ENCODE measurements at regions not wholly inside any gene's neighbourhood (a gene's known extent, or its start where the extent isn't known, plus 50 kb on each side); places are given as distances from the start of the nearest gene placed in this dataset.
"Not testable (repeated sequence)": the region's sequence is repeated elsewhere in the genome, so short reads cannot be mapped to it uniquely, and the experiment has no call there.

DNA sequence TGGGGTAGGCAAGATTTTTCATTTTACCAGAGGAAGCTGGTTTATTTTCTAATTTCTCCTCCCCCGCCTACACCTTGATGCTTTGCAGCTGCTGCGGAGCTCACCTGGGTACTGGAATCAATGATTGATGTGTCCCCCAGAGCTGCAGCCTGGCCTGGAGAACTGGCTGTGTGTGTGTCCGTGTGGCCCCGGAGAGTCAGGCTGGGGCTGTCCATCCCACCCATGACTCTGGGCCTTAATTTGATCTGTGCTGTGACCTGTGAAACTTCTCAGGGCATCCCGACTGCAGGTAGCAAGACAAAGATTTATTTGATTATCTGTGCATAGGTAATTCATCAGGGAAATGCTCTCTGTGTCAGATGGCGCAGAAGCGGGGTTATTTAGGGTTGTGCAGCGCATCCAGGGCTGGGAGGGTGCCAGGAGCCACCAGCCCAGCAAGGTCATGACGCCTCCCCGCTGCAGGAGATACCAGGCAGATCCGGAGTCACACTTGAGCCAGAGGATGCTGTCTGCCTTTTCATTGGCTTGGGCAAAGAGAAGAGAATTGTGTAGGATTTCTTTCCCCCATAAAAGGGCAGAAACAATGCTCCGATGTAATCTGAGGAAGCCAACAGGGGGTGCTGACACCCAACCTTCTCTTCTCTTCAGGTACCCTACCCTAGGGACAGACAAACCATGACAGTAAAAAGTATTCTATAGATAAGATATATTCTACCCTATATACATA is 346.6 kb downstream of the TSHZ3 start:
- H3K27ac Mint-ChIP-seq: no peak overlapping the region

DNA sequence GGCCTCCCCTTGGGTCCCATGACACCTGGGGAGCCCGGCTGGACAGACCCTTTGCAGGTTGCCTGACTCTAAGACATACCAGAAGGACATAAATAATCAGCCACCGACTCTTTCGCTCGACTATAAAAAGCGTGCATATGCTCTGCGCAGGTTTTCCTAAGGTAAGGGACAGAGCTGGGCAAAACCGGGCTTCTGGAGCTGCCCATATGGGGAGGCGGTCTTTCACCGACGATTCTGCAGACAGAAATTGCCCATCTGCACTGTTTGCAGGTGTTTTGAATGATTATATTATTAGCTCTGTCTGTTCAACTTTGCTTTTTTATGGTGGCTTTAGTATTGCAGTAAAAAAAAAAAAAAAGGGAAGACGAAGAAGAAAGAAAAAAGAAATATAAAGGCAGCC is 347.2 kb downstream of the TSHZ3 start:
- Mint-ChIP-seq H3K4me3 (no peak overlapping the region), H3K27me3 (ENCODE audit: low read depth in 3 of 3) (peaks cover 3 to 6% (median 3%) of the 10 kb centered on the region in 3 donors), H3K36me3 (no peaks in the 10 kb centered on the region), H3K27ac (no peak overlapping the region), H3K9me3 (peaks cover 0 to 2% (median 0%) of the 10 kb centered on the region in 6 donors), H3K4me1 (peaks cover 0 to 9% of the 10 kb centered on the region in 2 donors)
- no peak for DNase-seq

More for the DNA sequence above, 346.6 kb downstream of the TSHZ3 start:
- Mint-ChIP-seq H3K9me3 (peaks cover 0 to 4% (median 0%) of the 10 kb centered on the region in 6 donors), H3K4me3 (no peak overlapping the region), H3K4me1 (peaks cover 0 to 2% of the 10 kb centered on the region in 2 donors), H3K36me3 (no peaks in the 10 kb centered on the region), H3K27me3 (ENCODE audit: low read depth in 3 of 3) (peaks cover 3 to 10% (median 3%) of the 10 kb centered on the region in 3 donors)
- DNase-seq: no peak

DNA sequence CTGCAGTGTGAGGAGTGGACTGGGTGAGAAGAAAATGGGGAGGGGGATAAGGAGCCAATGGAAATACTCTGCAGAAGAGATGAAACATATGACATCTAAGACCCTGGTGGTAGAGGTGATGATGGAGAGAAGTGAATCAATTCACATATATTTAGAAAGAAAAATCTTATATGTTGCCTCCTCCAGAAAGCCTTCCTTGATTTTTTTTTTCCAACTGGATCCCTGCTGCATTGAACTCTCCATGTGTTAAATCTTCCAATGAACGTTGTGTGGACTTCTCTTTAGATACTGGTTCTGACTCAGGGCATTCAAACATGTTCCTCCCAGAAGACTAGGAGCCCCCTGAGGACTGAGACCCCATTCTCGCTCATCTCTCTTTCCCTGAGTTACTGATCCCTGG is 348.3 kb downstream of the TSHZ3 start:
- no peaks in the 10 kb centered on the region for H3K36me3 Mint-ChIP-seq
- DNase-seq: no peak
- H3K4me3 Mint-ChIP-seq: no peak overlapping the region
- H3K4me1 Mint-ChIP-seq: peaks cover 0 to 13% of the 10 kb centered on the region in 2 donors
- no peaks in the 10 kb centered on the region for H3K9me3 Mint-ChIP-seq
- no peak overlapping the region for H3K27ac Mint-ChIP-seq
- peaks cover 3 to 4% (median 3%) of the 10 kb centered on the region in 3 donors for H3K27me3 Mint-ChIP-seq (ENCODE audit: low read depth in 3 of 3)

- Mint-ChIP-seq H3K9me3 (no peaks in the 10 kb centered on the region), H3K4me3 (no peak overlapping the region), H3K27ac (no peak overlapping the region), H3K27me3 (ENCODE audit: low read depth in 3 of 3) (peaks cover 3 to 4% (median 4%) of the 10 kb centered on the region in 3 donors), H3K36me3 (no peaks in the 10 kb centered on the region), H3K4me1 (peaks cover 0 to 13% of the 10 kb centered on the region in 2 donors)
- no peak for DNase-seq
These were observed 349.5 kb downstream of the TSHZ3 start for GRCh38 chr19:30999726-31000125.

- no peak overlapping the region for H3K4me3 Mint-ChIP-seq
- peaks cover 0 to 13% of the 10 kb centered on the region in 2 donors for H3K4me1 Mint-ChIP-seq
- peak in 2 of 3 donors; percentile 15 to 26 for DNase-seq
- no peak overlapping the region for H3K27ac Mint-ChIP-seq
- peaks cover 0 to 2% (median 0%) of the 10 kb centered on the region in 6 donors for H3K9me3 Mint-ChIP-seq
- H3K36me3 Mint-ChIP-seq: no peaks in the 10 kb centered on the region
- peaks cover 3 to 5% (median 4%) of the 10 kb centered on the region in 3 donors for H3K27me3 Mint-ChIP-seq (ENCODE audit: low read depth in 3 of 3)
These were observed 352.0 kb downstream of the TSHZ3 start for GRCh38 chr19:30997222-30997621.

GRCh38 chr19:30978639-30979038 is 370.6 kb downstream of the TSHZ3 start:
- no peaks in the 10 kb centered on the region for H3K4me1 Mint-ChIP-seq
- DNase-seq: no peak

GRCh38 chr19:30969591-30969990 is 379.6 kb downstream of the TSHZ3 start:
- H3K4me3 Mint-ChIP-seq: no peak overlapping the region
- H3K27ac Mint-ChIP-seq: no peak overlapping the region
- no peaks in the 10 kb centered on the region for H3K4me1 Mint-ChIP-seq
- no peak for DNase-seq
- H3K27me3 Mint-ChIP-seq (ENCODE audit: low read depth in 3 of 3): peaks cover 0 to 10% (median 9%) of the 10 kb centered on the region in 3 donors
- H3K9me3 Mint-ChIP-seq: peaks cover 0 to 1% (median 0%) of the 10 kb centered on the region in 6 donors
- H3K36me3 Mint-ChIP-seq: no peaks in the 10 kb centered on the region

More at GRCh38 chr19:30978639-30979038, 370.6 kb downstream of the TSHZ3 start:
- H3K27me3 Mint-ChIP-seq (ENCODE audit: low read depth in 3 of 3): peaks cover 0 to 5% (median 0%) of the 10 kb centered on the region in 3 donors
- no peaks in the 10 kb centered on the region for H3K36me3 Mint-ChIP-seq
- no peak overlapping the region for H3K4me3 Mint-ChIP-seq
- H3K9me3 Mint-ChIP-seq: peaks cover 0 to 3% (median 0%) of the 10 kb centered on the region in 6 donors
- no peak overlapping the region for H3K27ac Mint-ChIP-seq

DNA sequence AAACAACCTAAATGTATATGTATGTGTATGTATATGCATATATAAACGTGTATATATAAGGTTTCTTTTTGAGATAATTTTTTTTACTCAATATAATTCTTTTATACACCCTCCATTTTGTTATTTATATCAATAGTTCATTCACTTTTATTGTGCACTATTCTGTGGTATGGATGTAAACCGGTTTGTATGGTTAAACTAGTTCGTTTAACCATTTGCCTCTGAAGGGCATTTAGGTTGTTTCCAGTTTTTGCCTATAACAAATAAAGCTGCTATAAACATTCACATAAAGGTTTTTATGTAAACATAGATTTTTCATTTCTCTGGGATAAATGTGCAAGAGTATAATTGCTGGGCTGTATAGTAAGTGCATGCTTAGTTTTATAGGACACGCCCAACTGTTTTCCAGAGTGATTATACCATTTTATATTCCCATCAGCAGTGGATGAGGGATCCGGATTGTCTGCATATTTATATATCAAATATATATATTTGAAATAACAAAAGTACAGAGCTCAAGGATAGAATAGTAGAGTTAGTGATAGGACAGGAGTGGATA is 380.3 kb downstream of the TSHZ3 start:
- DNase-seq: no peak
- Mint-ChIP-seq H3K9me3 (peaks cover 0 to 4% (median 0%) of the 10 kb centered on the region in 6 donors), H3K27me3 (ENCODE audit: low read depth in 3 of 3) (peaks cover 0 to 11% (median 6%) of the 10 kb centered on the region in 3 donors), H3K4me1 (no peaks in the 10 kb centered on the region), H3K4me3 (no peak overlapping the region), H3K27ac (no peak overlapping the region), H3K36me3 (no peaks in the 10 kb centered on the region)

- Mint-ChIP-seq H3K9me3 (peaks cover 0 to 4% (median 0%) of the 10 kb centered on the region in 6 donors), H3K4me1 (no peaks in the 10 kb centered on the region), H3K4me3 (no peak overlapping the region), H3K27ac (no peak overlapping the region), H3K27me3 (ENCODE audit: low read depth in 3 of 3) (peaks cover 0 to 9% (median 4%) of the 10 kb centered on the region in 3 donors), H3K36me3 (no peaks in the 10 kb centered on the region)
- no peak for DNase-seq
These were observed 381.0 kb downstream of the TSHZ3 start for GRCh38 chr19:30968210-30968609.

GRCh38 chr19:30966486-30966885 is 382.8 kb downstream of the TSHZ3 start:
- no peak for DNase-seq
- H3K9me3 Mint-ChIP-seq: peaks cover 0 to 7% (median 0%) of the 10 kb centered on the region in 6 donors
- H3K27me3 Mint-ChIP-seq (ENCODE audit: low read depth in 3 of 3): peaks cover 0 to 9% (median 1%) of the 10 kb centered on the region in 3 donors
- no peaks in the 10 kb centered on the region for H3K4me1 Mint-ChIP-seq
- no peak overlapping the region for H3K27ac Mint-ChIP-seq
- H3K36me3 Mint-ChIP-seq: no peaks in the 10 kb centered on the region
- H3K4me3 Mint-ChIP-seq: no peak overlapping the region

DNA sequence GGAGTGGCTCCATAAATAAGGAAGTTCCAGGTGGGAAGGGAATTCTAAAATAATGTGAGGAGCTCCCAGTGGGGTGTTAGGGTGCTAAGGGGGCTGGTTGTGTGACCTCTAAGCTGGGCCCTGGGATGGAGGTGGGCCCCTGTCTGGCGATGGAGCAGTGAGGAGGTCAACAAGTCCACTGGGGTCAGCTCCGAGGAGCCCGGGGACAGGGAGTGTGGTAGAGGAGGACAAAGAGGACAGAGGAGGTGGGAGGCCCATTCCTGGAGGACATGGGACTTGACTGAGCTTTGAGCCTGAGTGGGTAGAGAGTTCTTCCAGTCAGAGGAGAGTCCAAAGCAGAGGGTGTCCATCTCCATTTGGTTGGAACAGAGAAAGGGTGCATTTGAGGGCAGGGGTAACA is 390.2 kb downstream of the TSHZ3 start:
- Mint-ChIP-seq H3K36me3 (no peaks in the 10 kb centered on the region), H3K27me3 (ENCODE audit: low read depth in 3 of 3) (peaks cover 0 to 26% (median 7%) of the 10 kb centered on the region in 3 donors)

GRCh38 chr19:30955112-30956104 is 393.8 kb downstream of the TSHZ3 start:
- Mint-ChIP-seq H3K4me3 (no peak overlapping the region), H3K36me3 (no peaks in the 10 kb centered on the region), H3K27me3 (ENCODE audit: low read depth in 3 of 3) (peaks cover 0 to 24% (median 7%) of the 10 kb centered on the region in 3 donors), H3K27ac (no peak overlapping the region), H3K9me3 (peaks cover 0 to 4% (median 0%) of the 10 kb centered on the region in 6 donors), H3K4me1 (no peaks in the 10 kb centered on the region)
- no peak for DNase-seq

More for the DNA sequence above, 390.2 kb downstream of the TSHZ3 start:
- Mint-ChIP-seq H3K4me3 (no peak overlapping the region), H3K27ac (no peak overlapping the region), H3K9me3 (peaks cover 0 to 5% (median 0%) of the 10 kb centered on the region in 6 donors), H3K4me1 (no peaks in the 10 kb centered on the region)
- no peak for DNase-seq

DNA sequence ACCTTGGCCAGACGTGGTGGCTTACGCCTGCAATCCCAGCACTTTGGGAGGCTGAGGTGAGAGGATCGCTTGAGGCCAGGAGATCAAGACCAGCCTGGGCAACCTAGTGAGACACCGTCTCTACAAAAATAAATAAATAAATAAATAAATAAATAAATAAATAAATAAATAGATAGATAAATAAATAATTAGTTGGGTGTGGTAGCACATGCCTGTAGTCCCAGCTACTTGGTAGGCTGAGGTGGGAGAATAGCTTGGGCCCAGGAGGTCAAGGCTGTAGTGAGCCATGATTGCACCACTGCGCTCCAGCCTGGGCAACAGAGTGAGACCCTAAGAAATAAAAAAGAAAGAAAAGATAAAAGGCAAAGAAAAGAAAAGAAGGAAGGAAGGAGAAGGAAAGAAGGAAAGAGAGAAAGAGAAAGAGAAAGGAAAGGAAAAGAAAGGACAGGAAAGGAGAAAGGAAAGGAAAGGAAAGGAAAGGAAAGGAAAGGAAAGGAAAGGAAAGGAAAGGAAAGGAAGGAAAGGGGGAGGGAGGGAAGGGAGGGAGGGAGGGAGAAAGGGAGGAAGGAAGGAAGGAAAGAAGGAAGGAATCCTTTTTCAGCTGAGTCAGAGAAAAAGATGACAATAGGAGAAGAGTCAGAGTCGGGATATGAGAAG is 404.8 kb downstream of the TSHZ3 start:
- not testable (repeated sequence) for H3K4me1 Mint-ChIP-seq; H3K9me3 Mint-ChIP-seq; H3K4me3 Mint-ChIP-seq; DNase-seq; H3K27ac Mint-ChIP-seq; H3K36me3 Mint-ChIP-seq; H3K27me3 Mint-ChIP-seq (ENCODE audit: low read depth in 3 of 3)
